MG63 (cell line): ENCODE measurements at regions not wholly inside any gene's neighbourhood (a gene's known extent, or its start where the extent isn't known, plus 50 kb on each side); places are given as distances from the start of the nearest gene placed in this dataset.

Experiments
- DNase-seq: peaks from one replicate; pipeline ENCODE4 v3.0.0-alpha.2; 2020
- H3K27me3 ChIP-seq: fragments of 250-450 bp; sonication (Bioruptor Pico); 2 replicates; pipeline ENCODE4 v1.5.1; 2020; ENCODE audit warnings: mild to moderate bottlenecking, moderate library complexity
- H3K36me3 ChIP-seq: fragments of 250-450 bp; sonication (Bioruptor Pico); 2 replicates; pipeline ENCODE4 v1.5.1; 2020; ENCODE audit warnings: mild to moderate bottlenecking, moderate library complexity
- H3K4me3 ChIP-seq: fragments of 250-450 bp; sonication (Bioruptor Pico); 2 replicates; pipeline ENCODE4 v1.5.1; 2020; ENCODE audit warnings: mild to moderate bottlenecking, moderate library complexity
- H3K9me3 ChIP-seq: fragments of 250-450 bp; sonication (Bioruptor Pico); 2 replicates; pipeline ENCODE4 v1.5.1; 2020; ENCODE audit warnings: mild to moderate bottlenecking, moderate library complexity

DNA sequence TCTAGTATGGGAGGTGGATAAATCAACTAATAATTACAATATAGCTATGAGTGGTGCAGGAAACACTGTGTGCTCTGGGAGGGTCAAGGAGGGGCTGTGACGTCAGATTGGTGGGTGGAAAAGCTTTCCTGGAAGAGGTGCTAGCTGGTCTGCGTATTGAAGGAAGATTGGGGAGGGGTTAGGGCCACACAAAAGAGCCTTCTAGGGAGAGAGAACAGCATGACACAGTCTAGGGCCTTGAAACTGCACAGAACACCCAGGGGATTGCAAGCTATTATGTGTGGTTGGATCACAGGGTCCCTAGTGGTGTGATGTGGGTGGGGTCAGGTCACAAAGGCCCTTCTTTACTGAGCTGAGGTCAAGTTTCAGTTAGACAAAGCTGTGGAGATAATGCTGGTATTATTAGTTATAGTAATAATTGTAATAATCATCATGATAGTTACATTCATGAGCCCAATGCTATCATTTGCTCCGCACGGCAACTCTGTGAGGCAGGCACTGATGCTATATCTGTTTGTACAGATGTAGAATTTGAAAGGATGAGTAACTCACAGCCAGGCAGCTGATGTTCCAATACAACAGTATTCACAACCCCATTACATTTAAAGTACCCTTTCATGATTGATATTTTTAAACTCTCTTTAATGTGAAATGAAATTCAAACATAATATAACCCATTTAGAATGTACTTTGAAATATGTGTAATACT, 197.4 kb upstream of the IL12B start:
- H3K4me3 ChIP-seq, result no peak overlapping the region
- H3K27me3 ChIP-seq, result no peaks in the 10 kb centered on the region
- H3K9me3 ChIP-seq, result no peaks in the 10 kb centered on the region
- H3K36me3 ChIP-seq, result no peaks in the 10 kb centered on the region
- no peak for DNase-seq

DNA sequence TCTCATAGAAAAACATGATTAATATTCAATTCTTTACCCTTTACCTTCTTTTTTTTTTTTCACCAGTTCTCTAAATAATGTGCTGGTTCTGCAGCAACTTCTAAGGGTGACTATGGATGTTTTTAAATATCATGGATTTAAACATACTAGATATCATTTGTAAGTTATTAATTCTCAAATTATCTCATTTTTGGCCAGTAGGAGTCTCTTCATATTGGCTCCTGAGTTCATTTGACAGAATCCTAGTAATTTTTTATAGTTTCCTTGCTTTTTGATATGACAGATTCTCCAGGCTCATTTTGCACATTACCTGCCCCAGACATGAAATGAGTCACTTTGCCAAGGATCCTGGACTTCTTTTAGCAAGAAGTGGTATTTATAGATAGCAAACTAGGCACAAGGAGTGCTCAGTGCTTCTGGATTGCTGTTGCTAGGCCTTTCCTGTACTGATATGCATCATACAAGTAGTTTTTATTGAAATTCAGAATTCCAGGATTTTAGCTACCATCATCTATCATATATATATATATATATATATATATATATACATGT, 201.3 kb upstream of the IL12B start:
- Histone ChIP-seq H3K36me3 (no peaks in the 10 kb centered on the region), H3K4me3 (no peak overlapping the region), H3K27me3 (no peaks in the 10 kb centered on the region), H3K9me3 (no peaks in the 10 kb centered on the region)
- DNase-seq, result no peak

DNA sequence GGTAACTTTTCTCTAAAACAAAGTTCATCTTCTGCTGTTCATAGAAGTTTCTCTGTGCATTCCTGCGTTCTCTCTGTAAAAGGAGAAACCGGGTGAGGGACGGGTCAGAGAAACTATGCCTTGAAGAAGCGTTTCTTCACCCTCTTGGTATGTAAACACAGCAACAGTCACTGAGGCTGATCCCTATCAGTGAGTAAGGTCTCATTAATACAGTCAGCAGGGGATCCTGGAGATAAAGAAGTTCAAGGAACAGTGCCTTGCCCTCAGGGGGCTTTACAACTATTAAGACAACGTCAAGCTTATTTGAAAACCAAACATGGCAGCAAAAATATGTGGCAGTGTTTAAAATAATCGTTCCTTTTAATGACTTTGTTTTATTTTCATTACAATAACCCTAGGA, 202.9 kb upstream of the IL12B start:
- Histone ChIP-seq H3K36me3 (no peaks in the 10 kb centered on the region), H3K4me3 (no peak overlapping the region), H3K27me3 (no peaks in the 10 kb centered on the region), H3K9me3 (no peaks in the 10 kb centered on the region)
- no peak for DNase-seq

DNA sequence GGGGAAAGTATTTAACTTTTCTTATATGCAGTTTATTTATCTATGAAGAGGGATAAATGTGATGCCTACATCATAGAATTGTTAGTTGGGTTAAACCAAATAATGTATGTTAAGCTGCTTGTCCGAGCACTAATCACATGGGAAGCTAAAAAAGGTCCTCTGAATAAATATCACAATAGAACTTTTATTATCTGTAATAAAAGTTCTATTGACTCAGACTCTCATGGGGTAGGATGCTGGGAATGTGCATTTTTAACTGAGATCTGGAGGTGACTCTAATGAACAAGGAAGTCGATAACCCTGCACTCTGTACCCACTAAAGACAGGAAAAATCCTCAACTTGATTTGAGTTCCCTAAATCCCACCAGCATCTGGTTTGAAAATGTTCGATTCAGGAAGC, 205.9 kb upstream of the IL12B start:
- no peak for DNase-seq
- Histone ChIP-seq H3K4me3 (no peak overlapping the region), H3K27me3 (no peaks in the 10 kb centered on the region), H3K36me3 (no peaks in the 10 kb centered on the region), H3K9me3 (no peaks in the 10 kb centered on the region)

DNA sequence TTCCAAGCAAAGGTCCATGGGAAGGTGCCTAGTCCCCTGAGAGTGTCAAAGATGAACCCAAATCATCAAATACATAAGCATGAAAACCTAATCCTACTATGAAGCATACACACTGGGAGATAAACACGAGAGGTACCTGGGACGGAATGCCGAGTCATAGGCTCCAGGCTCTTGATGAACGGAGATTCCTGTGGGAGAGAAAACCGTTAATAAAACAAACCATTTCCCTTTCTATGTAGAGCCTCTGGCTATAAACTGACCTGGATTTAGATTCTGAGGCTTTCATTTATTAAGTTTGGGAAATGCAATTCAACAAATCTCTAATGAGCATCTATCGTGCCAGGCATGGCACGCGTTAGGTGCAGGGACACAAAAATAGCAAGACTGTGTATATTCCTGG, 206.4 kb upstream of the IL12B start:
- H3K9me3 ChIP-seq, result no peaks in the 10 kb centered on the region
- no peaks in the 10 kb centered on the region for H3K27me3 ChIP-seq
- H3K4me3 ChIP-seq, result no peak overlapping the region
- no peak for DNase-seq
- H3K36me3 ChIP-seq, result no peaks in the 10 kb centered on the region

DNA sequence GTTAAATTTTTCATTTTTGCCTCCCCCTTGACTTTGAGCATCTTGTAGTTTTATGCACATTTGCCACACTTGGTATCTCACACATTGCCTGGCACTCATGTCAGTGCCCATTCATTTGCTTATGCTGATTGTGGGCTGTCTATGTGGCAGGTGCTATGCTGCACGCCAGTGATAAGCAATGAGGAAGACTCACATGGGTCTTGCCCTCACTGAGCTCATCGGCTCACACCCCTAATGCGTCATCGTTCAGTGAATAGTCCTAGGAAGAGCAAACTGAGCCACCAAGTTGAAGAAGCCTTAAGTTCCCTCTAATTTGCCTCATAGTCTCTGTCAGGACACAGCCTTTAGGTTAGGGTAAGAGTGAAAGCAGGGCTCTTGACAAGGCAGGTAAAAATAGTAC, 209.4 kb upstream of the IL12B start:
- H3K9me3 ChIP-seq, result no peaks in the 10 kb centered on the region
- no peaks in the 10 kb centered on the region for H3K27me3 ChIP-seq
- H3K4me3 ChIP-seq, result no peak overlapping the region
- DNase-seq, result no peak
- no peaks in the 10 kb centered on the region for H3K36me3 ChIP-seq

DNA sequence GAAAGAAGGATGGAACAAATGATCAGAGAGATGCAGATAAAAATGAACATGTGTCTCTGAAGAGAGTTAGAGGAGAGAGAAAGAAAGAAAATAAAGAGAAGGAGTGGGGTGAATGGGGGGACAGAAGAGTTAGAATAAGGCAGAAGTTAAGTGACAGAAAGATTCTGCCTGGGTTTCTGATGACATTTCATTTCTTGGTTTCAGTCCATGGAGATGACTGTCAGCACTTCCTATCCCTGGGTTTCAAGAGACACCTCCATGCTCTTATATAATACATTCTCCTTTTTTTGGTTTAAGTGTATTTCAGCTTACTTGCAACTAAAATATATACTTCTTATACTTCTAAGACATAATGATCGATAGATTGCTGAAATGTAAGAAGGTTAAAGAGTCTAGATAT, 213.0 kb upstream of the IL12B start:
- DNase-seq, result no peak
- Histone ChIP-seq H3K36me3 (no peaks in the 10 kb centered on the region; the same call in 1 of the 2 replicates), H3K9me3 (peaks cover 13% of the 10 kb centered on the region), H3K4me3 (no peak overlapping the region), H3K27me3 (no peaks in the 10 kb centered on the region)

DNA sequence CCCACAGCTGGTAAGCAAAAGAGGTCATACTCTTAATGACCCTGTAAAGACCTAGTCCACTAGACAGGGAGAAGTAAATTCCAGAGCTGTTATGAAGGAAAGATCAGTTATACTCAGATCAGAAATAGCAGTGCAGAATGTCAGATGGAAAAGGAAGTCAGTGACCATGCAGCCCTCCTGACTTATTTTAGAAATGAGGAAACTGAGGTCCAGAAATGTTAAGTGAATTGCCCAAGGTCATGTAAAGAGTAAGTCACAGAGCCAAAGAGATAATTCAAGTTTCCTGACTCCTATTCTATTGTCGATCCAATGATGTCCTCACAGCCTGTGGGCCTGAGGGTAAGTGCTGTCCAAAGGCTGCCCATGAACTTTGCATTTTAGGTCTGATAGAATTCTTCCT, 214.9 kb upstream of the IL12B start:
- Histone ChIP-seq H3K9me3 (peaks cover 13% of the 10 kb centered on the region), H3K27me3 (no peaks in the 10 kb centered on the region), H3K36me3 (no peaks in the 10 kb centered on the region; the same call in 1 of the 2 replicates), H3K4me3 (no peak overlapping the region)
- no peak for DNase-seq

DNA sequence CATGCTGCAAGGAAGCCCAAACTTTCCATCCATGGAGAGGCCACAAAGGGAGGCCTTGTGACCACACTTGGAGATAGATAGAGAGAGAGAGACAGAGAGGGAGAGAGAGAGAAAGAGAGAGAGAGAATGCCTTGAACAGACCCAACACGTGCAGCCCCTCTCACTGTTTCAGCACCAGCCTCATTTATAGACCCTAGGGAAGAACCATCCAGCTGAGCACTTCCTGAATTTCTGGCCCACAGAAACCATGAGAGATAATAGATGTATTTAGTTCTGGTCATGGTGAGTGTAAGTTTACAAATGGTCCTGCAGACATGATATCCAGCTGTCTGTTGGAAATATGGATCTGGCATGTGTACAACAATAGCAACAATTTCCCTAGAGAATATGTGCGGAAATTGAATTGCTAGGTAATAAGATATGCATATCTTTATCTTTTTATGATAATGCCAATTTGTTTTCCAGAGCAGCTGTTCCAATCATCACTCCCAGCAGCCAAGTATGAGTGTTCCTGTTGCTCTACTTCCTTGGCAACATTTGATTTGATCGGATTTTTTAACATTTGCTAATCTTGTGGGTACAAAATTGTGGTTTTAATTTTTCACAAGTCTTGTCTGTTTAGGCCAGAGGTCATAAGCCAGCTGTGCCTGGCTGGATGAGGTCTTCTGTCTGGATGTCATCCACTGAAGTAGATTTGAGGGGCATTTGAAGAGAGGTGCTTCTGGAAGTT, 217.3 kb upstream of the IL12B start:
- peak; percentile 31 for DNase-seq
- H3K9me3 ChIP-seq, result peaks cover 22% of the 10 kb centered on the region
- H3K27me3 ChIP-seq, result no peaks in the 10 kb centered on the region
- no peak overlapping the region for H3K4me3 ChIP-seq
- H3K36me3 ChIP-seq, result no peaks in the 10 kb centered on the region; the same call in 1 of the 2 replicates

DNA sequence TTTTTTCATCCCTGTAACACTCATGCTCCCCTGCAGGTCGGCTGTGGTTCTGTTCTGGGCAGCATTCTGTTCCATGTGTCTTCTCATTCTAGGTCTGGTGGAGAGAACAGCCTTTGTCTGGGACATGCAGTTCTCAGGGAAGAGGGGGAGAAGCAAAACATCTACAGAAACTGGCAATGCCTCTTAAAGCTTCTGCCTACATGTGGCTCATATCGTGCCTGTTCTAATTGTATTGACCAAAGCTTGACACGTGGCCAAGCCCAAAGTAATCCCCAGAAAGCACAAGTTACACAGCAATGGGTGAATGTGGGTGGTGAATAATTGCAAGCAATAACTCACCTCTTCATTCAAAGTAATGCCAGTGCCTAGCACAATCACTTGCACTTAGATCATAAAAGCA, 218.2 kb upstream of the IL12B start:
- H3K36me3 ChIP-seq, result no peaks in the 10 kb centered on the region; the same call in 1 of the 2 replicates
- H3K9me3 ChIP-seq, result peaks cover 22% of the 10 kb centered on the region
- H3K4me3 ChIP-seq, result no peak overlapping the region
- DNase-seq, result peak; percentile 66
- H3K27me3 ChIP-seq, result no peaks in the 10 kb centered on the region

DNA sequence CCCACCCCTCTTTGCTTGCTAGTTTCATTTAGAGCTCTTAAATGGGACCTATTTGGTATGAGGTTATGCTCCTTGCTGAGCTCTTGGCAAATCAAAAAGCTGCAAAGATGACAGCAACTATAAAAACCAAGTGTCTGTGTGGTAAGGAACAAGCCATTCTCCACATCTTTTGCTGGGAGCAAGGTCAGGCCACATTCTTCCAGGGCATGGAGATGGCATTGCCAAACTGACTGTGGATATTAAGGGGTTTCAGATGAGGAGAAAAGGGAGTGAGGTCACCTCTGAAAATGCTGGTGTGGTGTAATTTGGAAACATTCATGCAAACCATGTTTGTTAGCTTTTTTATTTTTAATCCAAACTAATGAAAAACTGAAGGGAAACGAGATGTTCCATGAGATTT, 218.8 kb upstream of the IL12B start:
- Histone ChIP-seq H3K4me3 (no peak overlapping the region), H3K27me3 (no peaks in the 10 kb centered on the region), H3K9me3 (peaks cover 22% of the 10 kb centered on the region), H3K36me3 (no peaks in the 10 kb centered on the region; the same call in 1 of the 2 replicates)
- no peak for DNase-seq

DNA sequence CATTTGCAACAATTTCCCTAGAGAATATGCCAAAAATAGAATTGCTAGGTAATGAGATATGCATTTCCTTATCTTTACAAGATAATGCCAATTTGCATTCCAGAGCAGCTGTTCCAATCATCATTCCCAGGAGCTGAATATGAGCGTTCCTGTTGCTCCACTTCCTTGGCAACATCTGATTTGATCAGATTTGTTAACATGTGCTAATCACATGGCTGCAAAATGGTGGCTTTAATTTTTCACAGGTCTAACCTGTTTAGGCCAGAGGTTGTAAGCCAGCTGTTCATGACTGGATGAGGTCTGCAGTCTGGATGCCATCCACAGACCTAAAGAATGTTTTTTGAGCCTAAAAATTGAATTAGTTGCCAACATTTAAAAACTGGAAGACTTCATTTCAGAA, 220.7 kb upstream of the IL12B start:
- Histone ChIP-seq H3K9me3 (peaks cover 22% of the 10 kb centered on the region), H3K4me3 (no peak overlapping the region), H3K36me3 (no peaks in the 10 kb centered on the region; the same call in 1 of the 2 replicates), H3K27me3 (no peaks in the 10 kb centered on the region)
- DNase-seq, result no peak

DNA sequence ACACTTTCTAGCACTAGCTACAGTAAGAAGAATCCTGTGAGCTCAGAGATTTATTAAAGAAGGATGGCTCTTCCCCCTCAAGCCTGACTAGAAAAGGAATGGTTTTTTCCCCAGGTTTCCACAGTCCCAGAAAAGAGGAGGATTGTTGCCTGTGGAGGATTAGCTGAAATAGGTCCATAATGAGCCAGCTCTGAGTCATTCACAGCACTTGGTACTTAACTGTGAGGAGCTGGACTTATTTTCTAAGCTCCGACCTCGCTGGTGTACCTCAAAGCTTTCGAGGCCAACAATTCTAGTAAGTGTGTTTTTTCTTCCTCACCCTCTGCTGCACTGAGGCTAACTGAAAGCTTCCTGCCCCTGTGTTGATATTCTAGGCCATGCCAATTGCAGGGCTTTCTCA, 222.5 kb upstream of the IL12B start:
- H3K36me3 ChIP-seq, result no peaks in the 10 kb centered on the region
- H3K4me3 ChIP-seq, result no peak overlapping the region
- peaks cover 9% of the 10 kb centered on the region for H3K9me3 ChIP-seq
- no peaks in the 10 kb centered on the region for H3K27me3 ChIP-seq
- DNase-seq, result peak; percentile 76

DNA sequence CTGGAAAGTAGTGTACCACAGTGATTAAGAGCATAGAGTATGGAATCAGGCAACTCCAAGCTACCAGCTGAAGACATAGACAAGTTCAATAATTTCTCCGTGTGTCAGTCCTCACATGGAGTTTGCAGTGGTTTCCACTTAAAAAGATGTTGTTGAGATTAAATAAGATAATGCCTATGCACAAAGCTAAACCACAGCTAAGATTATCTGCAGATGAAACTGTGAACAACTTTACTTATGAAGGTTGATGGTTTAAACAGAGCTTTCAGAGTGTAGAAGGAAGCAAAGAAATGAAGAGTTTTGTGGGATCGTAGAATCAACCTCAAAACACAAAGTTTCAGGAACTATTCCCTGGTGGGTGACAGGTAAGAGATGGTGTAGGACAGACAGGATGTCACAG, 223.5 kb upstream of the IL12B start:
- H3K36me3 ChIP-seq, result no peaks in the 10 kb centered on the region
- H3K4me3 ChIP-seq, result no peak overlapping the region
- H3K9me3 ChIP-seq, result peaks cover 9% of the 10 kb centered on the region
- DNase-seq, result no peak
- no peaks in the 10 kb centered on the region for H3K27me3 ChIP-seq

DNA sequence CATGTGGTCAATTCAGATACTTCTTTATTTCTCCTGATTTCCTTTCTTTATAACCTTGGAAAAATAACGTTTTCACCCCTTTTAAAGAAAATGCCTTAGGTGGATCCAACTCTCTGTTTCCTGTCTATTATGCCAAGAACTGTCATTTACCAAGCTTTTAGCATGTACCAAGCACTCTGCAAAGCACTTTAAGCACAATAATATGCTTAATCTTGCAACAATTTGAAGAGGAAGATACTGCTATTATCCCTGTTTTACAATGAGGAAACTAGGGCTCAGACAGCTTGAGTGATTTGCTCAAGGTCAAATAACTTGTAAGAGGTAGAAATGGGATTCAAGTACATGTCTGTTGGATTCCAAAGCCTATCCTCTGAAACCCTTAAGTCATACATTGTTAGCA, 224.8 kb upstream of the IL12B start:
- H3K9me3 ChIP-seq, result peaks cover 9% of the 10 kb centered on the region
- H3K27me3 ChIP-seq, result no peaks in the 10 kb centered on the region
- no peaks in the 10 kb centered on the region for H3K36me3 ChIP-seq
- no peak overlapping the region for H3K4me3 ChIP-seq
- no peak for DNase-seq

DNA sequence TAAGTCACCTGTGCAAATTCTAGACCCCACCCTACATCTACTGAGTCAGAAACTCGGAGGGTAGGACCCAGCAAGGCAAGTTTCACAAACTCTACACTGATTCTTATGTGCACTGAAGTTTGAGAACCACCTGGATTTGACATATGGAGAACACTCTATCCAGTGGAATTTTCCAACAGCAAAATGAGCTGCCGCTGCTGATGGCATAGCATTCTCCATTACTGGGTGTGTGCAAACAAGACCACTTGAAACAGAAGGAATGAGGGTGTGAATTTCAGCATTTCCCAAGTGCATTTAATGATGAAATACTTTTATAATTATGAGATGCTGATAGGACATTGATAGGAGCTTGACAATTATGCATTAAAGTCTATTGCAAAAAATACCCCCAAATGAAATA, 229.1 kb upstream of the IL12B start:
- Histone ChIP-seq H3K27me3 (peaks cover 8% of the 10 kb centered on the region), H3K9me3 (no peaks in the 10 kb centered on the region), H3K36me3 (no peaks in the 10 kb centered on the region), H3K4me3 (no peak overlapping the region)
- DNase-seq, result no peak

DNA sequence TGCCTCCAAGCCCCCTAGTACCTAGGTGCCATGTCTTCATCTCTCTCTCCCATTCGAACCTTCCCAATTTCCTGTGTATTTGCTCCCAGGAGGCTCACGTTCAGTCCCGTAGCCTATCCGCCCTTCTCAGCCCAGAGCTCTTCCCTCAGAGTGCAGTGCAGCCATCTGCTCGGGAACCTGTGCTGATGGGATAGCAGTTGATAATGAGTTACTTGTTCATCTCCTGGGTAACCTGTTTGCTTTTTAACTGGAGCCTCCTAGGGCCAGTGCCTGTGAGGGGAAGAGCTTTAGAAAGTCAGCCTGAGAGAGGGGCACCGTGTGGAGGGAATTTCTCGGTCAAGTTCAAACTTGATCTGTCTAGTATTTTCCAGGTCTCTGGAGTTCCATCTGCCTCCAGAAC, 229.8 kb upstream of the IL12B start:
- no peak overlapping the region for H3K4me3 ChIP-seq
- H3K36me3 ChIP-seq, result no peaks in the 10 kb centered on the region
- peaks cover 8% of the 10 kb centered on the region for H3K27me3 ChIP-seq

DNA sequence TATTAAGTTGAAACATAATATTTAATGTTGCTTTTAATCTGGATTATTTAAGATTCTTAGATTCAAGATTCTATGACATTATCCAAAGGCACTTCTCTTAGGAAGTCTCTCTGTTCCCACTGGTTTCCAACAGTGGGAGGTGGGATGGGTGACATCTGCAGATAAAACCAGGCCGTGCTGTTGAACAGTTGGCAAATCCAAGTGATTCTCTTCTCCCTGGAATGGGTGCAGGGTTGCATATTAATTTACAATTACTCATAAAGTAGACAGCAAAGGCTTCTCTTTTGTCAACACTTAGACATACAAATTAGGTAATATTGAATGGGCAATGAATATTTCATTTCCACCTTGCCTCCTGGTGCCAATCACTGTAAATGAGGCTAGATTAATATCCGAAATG, 233.7 kb upstream of the IL12B start:
- H3K4me3 ChIP-seq, result no peak overlapping the region
- no peak for DNase-seq
- H3K36me3 ChIP-seq, result no peaks in the 10 kb centered on the region
- H3K27me3 ChIP-seq, result peaks cover 8% of the 10 kb centered on the region
- no peaks in the 10 kb centered on the region for H3K9me3 ChIP-seq

More for the DNA sequence above, 229.8 kb upstream of the IL12B start:
- H3K9me3 ChIP-seq, result no peaks in the 10 kb centered on the region
- DNase-seq, result no peak
